ENCODE measurements at regions not wholly inside any gene's neighbourhood (a gene's known extent, or its start where the extent isn't known, plus 50 kb on each side); places are given as distances from the start of the nearest gene placed in this dataset.

GRCh38 chr15:69798481-69799250 is 299.1 kb downstream of the TLE3 start:
- no peak for DNase-seq

- no peak for DNase-seq
These were observed 296.6 kb downstream of the TLE3 start for GRCh38 chr15:69801144-69801543.

- DNase-seq: no peak
These were observed 295.3 kb downstream of the TLE3 start for GRCh38 chr15:69802432-69802831.

- DNase-seq: no peak
These were observed 292.9 kb downstream of the TLE3 start for GRCh38 chr15:69804786-69805185.

- no peak for DNase-seq
These were observed 292.3 kb downstream of the TLE3 start for GRCh38 chr15:69805248-69805953.

- DNase-seq: no peak
These were observed 291.3 kb downstream of the TLE3 start for GRCh38 chr15:69806287-69806915.

- no peak for DNase-seq
These were observed 290.0 kb downstream of the TLE3 start for GRCh38 chr15:69807721-69808120.

- DNase-seq: no peak
These were observed 289.0 kb downstream of the TLE3 start for GRCh38 chr15:69808756-69809155.

- DNase-seq: no peak
These were observed 288.3 kb downstream of the TLE3 start for GRCh38 chr15:69809421-69809820.

- no peak for DNase-seq
These were observed 287.0 kb downstream of the TLE3 start for GRCh38 chr15:69810431-69811354.

GRCh38 chr15:69812861-69813261 is 284.9 kb downstream of the TLE3 start:
- DNase-seq: no peak

- DNase-seq: no peak
These were observed 283.8 kb downstream of the TLE3 start for GRCh38 chr15:69813881-69814280.

- DNase-seq: no peak
These were observed 282.8 kb downstream of the TLE3 start for GRCh38 chr15:69814932-69815331.

- DNase-seq: no peak
These were observed 281.9 kb downstream of the TLE3 start for GRCh38 chr15:69815793-69816192.

GRCh38 chr15:69816522-69816921 is 281.2 kb downstream of the TLE3 start:
- no peak for DNase-seq

GRCh38 chr15:69818529-69818928 is 279.2 kb downstream of the TLE3 start:
- no peak for DNase-seq

- no peak for DNase-seq
These were observed 278.3 kb downstream of the TLE3 start for GRCh38 chr15:69819371-69819770.

- no peak for DNase-seq
These were observed 276.9 kb downstream of the TLE3 start for GRCh38 chr15:69820819-69821218.

- DNase-seq: no peak
These were observed 274.4 kb downstream of the TLE3 start for GRCh38 chr15:69823223-69823907.

GRCh38 chr15:69824075-69824876 is 273.4 kb downstream of the TLE3 start:
- no peak for DNase-seq

- DNase-seq: no peak
These were observed 272.8 kb downstream of the TLE3 start for GRCh38 chr15:69824877-69825406.
